H1 (cell line): ENCODE measurements at regions not wholly inside any gene's neighbourhood (a gene's known extent, or its start where the extent isn't known, plus 50 kb on each side); places are given as distances from the start of the nearest gene placed in this dataset.

Source experiments
- CTCF ChIA-PET: fragments of 300-600 bp; sonication (Branson Sonifier 250); formaldehyde crosslinking; loops from one replicate; lab custom pipeline; 2021; ENCODE audit not compliant: partially characterized antibody; lab: Charles Lee
- POLR2A ChIA-PET: fragments of 300-600 bp; sonication (Branson Sonifier 250); formaldehyde crosslinking; loops from one replicate; lab custom pipeline; 2021; ENCODE audit warnings: inconsistent platforms; ENCODE audit not compliant: partially characterized antibody; lab: Charles Lee
- DNase-seq, 2 experiments: peaks; one replicate each; pipeline versions ENCODE4 v3.0.0 to v3.0.0-alpha.2; 2010 to 2022; ENCODE audit warnings: low spot score in 2 of 2, low read depth in 1 of 2, mixed read lengths in 1 of 2
- FAIRE-seq: peaks from 2 replicates; lab custom pipeline; 2011; peaks lifted over from hg19 to GRCh38; lab: Jason Lieb, UNC
- H2AFZ ChIP-seq: 2 replicates; pipeline ENCODE4 v1.8.1; 2012; ENCODE audit warnings: low read length, inconsistent platforms
- H2AK5ac ChIP-seq: 2 replicates; pipeline ENCODE4 v1.6.1; 2013; ENCODE audit warnings: low read depth, low read length
- H2BK120ac ChIP-seq: replicated peaks from 2 replicates; pipeline ENCODE3; 2013; ENCODE audit warnings: low read depth, low read length, inconsistent platforms
- H2BK12ac ChIP-seq: 2 replicates; pipeline ENCODE4 v1.6.1; 2013; ENCODE audit warnings: low read depth, low read length
- H2BK15ac ChIP-seq: 2 replicates; pipeline ENCODE4 v1.6.1; 2013; ENCODE audit warnings: low read length
- H2BK20ac ChIP-seq: 2 replicates; pipeline ENCODE4 v1.6.1; 2013; ENCODE audit warnings: low read length
- H2BK5ac ChIP-seq: 2 replicates; pipeline ENCODE4 v1.6.1; 2013; ENCODE audit warnings: low read depth, low read length
- H3K14ac ChIP-seq: 2 replicates; pipeline ENCODE4 v1.6.1; 2013; ENCODE audit warnings: inconsistent platforms; ENCODE audit not compliant: insufficient read length
- H3K18ac ChIP-seq: 2 replicates; pipeline ENCODE4 v1.6.1; 2013; ENCODE audit warnings: low read length; ENCODE audit errors: extremely low read depth
- H3K23ac ChIP-seq: 2 replicates; pipeline ENCODE4 v1.6.1; 2013; ENCODE audit warnings: inconsistent platforms; ENCODE audit not compliant: insufficient read length
- H3K23me2 ChIP-seq: 2 replicates; pipeline ENCODE4 v1.6.1; 2013; ENCODE audit warnings: low read depth, low read length
- H3K27ac ChIP-seq: 2 replicates; pipeline ENCODE4 v1.6.1; 2011; ENCODE audit warnings: low read depth, low read length, inconsistent platforms
- H3K27me3 ChIP-seq, 4 experiments: replicated peaks in 1 of 4; 1 replicate in 1 of 4; 2 replicates in 3 of 4; pipeline versions ENCODE4 v1.6.1 to v1.8.1; 2011 to 2013; ENCODE audit warnings: low read length in 3 of 4, mild to moderate bottlenecking in 3 of 4, inconsistent platforms in 2 of 4, mixed read lengths in 2 of 4, moderate library complexity in 1 of 4; ENCODE audit not compliant: control insufficient read depth in 3 of 4, insufficient read depth in 3 of 4; ENCODE audit errors: extremely low read depth in 1 of 4
- H3K36me3 ChIP-seq, 4 experiments: 2 replicates each; pipeline versions ENCODE4 v1.6.1 to v1.8.1; 2011 to 2013; ENCODE audit warnings: mild to moderate bottlenecking in 4 of 4, low read length in 3 of 4, moderate library complexity in 2 of 4, control low read depth in 1 of 4, inconsistent platforms in 1 of 4; ENCODE audit not compliant: insufficient read depth in 4 of 4, control insufficient read depth in 2 of 4
- H3K4ac ChIP-seq: replicated peaks from 2 replicates; pipeline ENCODE3; 2013; ENCODE audit warnings: low read length, low read depth, mixed read lengths, inconsistent platforms; ENCODE audit not compliant: insufficient read length
- H3K4me1 ChIP-seq, 4 experiments: replicated peaks in 1 of 4; 1 replicate in 1 of 4; 2 replicates in 3 of 4; pipeline versions ENCODE4 v1.6.1 to v1.8.1; 2011 to 2013; ENCODE audit warnings: low read length in 3 of 4, inconsistent platforms in 2 of 4, mixed read lengths in 1 of 4; ENCODE audit not compliant: insufficient read depth in 4 of 4, control insufficient read depth in 3 of 4
- H3K4me2 ChIP-seq, 2 experiments: 2 replicates each; pipeline versions ENCODE4 v1.6.1 to v1.8.1; 2011 to 2013; ENCODE audit warnings: low read depth in 2 of 2, low read length in 2 of 2, control low read depth in 1 of 2, inconsistent platforms in 1 of 2, mild to moderate bottlenecking in 1 of 2; ENCODE audit not compliant: insufficient read depth in 1 of 2
- H3K4me3 ChIP-seq, 4 experiments: fragments of 200-600, 300-600 bp in 1 of 4; sonication (generic), shearing (Covaris generic), sonication (Bioruptor Twin) in 1 of 4; 2 replicates each; pipeline versions ENCODE4 v1.5.1 to v1.8.1; 2011 to 2016; ENCODE audit warnings: low read length in 4 of 4, low read depth in 3 of 4, control low read depth in 2 of 4, inconsistent platforms in 2 of 4, mild to moderate bottlenecking in 2 of 4, mixed read lengths in 1 of 4, moderate library complexity in 1 of 4; ENCODE audit not compliant: insufficient read depth in 2 of 4; ENCODE audit errors: extremely low read depth in 1 of 4
- H3K56ac ChIP-seq: replicated peaks from 2 replicates; pipeline ENCODE3; 2013; ENCODE audit warnings: low read depth, mild to moderate bottlenecking, mixed read lengths, low read length, inconsistent platforms; ENCODE audit not compliant: insufficient read length
- H3K79me1 ChIP-seq: 2 replicates; pipeline ENCODE4 v1.6.1; 2013; ENCODE audit warnings: low read depth, low read length, control low read depth
- H3K79me2 ChIP-seq, 2 experiments: 2 replicates each; pipeline versions ENCODE4 v1.6.1 to v1.8.1; 2012 to 2013; ENCODE audit warnings: low read length in 2 of 2, mild to moderate bottlenecking in 2 of 2, inconsistent platforms in 1 of 2; ENCODE audit not compliant: insufficient read depth in 2 of 2, control insufficient read depth in 1 of 2
- H3K9ac ChIP-seq, 4 experiments: replicated peaks in 1 of 4; 1 replicate in 1 of 4; 2 replicates in 3 of 4; pipeline versions ENCODE4 v1.6.1 to v1.8.1; 2011 to 2013; ENCODE audit warnings: low read depth in 3 of 4, low read length in 3 of 4, control low read depth in 2 of 4, mild to moderate bottlenecking in 2 of 4, moderate library complexity in 2 of 4, inconsistent platforms in 1 of 4; ENCODE audit errors: extremely low read depth in 1 of 4
- H3K9me3 ChIP-seq, 2 experiments: 2 replicates each; pipeline versions ENCODE4 v1.6.1 to v1.8.1; 2012 to 2013; ENCODE audit warnings: mild to moderate bottlenecking in 2 of 2, moderate library complexity in 2 of 2, control low read depth in 1 of 2, inconsistent platforms in 1 of 2, low read depth in 1 of 2, low read length in 1 of 2, mixed read lengths in 1 of 2; ENCODE audit not compliant: insufficient read depth in 2 of 2
- H4K20me1 ChIP-seq, 2 experiments: replicated peaks in 1 of 2; 2 replicates each; pipeline versions ENCODE3 to v1.8.1; 2011 to 2013; ENCODE audit warnings: inconsistent platforms in 2 of 2, low read length in 2 of 2, mild to moderate bottlenecking in 1 of 2; ENCODE audit not compliant: insufficient read depth in 2 of 2, control insufficient read depth in 1 of 2
- H4K5ac ChIP-seq: 2 replicates; pipeline ENCODE4 v1.6.1; 2013; ENCODE audit warnings: low read length, low read depth, mixed read lengths, inconsistent platforms; ENCODE audit not compliant: insufficient read length
- H4K8ac ChIP-seq: 2 replicates; pipeline ENCODE4 v1.8.0; 2013; ENCODE audit warnings: mild to moderate bottlenecking, moderate library complexity, low read length, inconsistent platforms; ENCODE audit not compliant: insufficient read depth; ENCODE audit errors: extremely low read depth
- H4K91ac ChIP-seq: replicated peaks from 2 replicates; pipeline ENCODE3; 2013; ENCODE audit warnings: low read length, mixed read lengths, inconsistent platforms; ENCODE audit not compliant: insufficient read length
- ATF3 ChIP-seq: IDR thresholded peaks from 2 replicates; pipeline ENCODE4 v1.6.1; 2011; ENCODE audit warnings: low read depth, mild to moderate bottlenecking, low read length; ENCODE audit not compliant: insufficient read depth
- CHD1 ChIP-seq: IDR thresholded peaks from 2 replicates; pipeline ENCODE4 v1.6.1; 2012; ENCODE audit warnings: low read depth, low read length, improper control_type of control experiment
- CHD2 ChIP-seq: IDR thresholded peaks from 2 replicates; pipeline ENCODE4 v1.6.1; 2012; ENCODE audit warnings: low read length, improper control_type of control experiment
- CREB1 ChIP-seq: IDR thresholded peaks from 2 replicates; pipeline ENCODE4 v1.6.1; 2012; ENCODE audit warnings: inconsistent platforms
- NANOG ChIP-seq: IDR thresholded peaks from 2 replicates; pipeline ENCODE4 v1.6.1; 2011; ENCODE audit warnings: low read length, low read depth, mild to moderate bottlenecking, inconsistent platforms; ENCODE audit not compliant: insufficient read depth, poor library complexity, severe bottlenecking
- POLR2A ChIP-seq, 2 experiments: IDR thresholded peaks; 1 replicate in 1 of 2; 2 replicates in 1 of 2; pipeline ENCODE4 v1.6.1; 2011; ENCODE audit warnings: low read depth in 2 of 2, low read length in 2 of 2, mild to moderate bottlenecking in 2 of 2; ENCODE audit errors: control extremely low read depth in 1 of 2
- WGBS, 2 experiments: shearing (Covaris generic) in 1 of 2; methylation state at CpG; one replicate each; pipeline versions ENCODE4 v1.1.6 to v1.1.7; 2013 to 2015; ENCODE audit warnings: low lambda C conversion rate in 2 of 2, mixed read lengths in 2 of 2, inconsistent platforms in 1 of 2, low coverage in 1 of 2, missing lambda C conversion rate in 1 of 2; ENCODE audit not compliant: insufficient replicate concordance in 2 of 2, insufficient coverage in 1 of 2, insufficient read length in 1 of 2; ENCODE audit errors: extremely low coverage in 1 of 2, missing lambda C conversion rate in 1 of 2; 5-methylcytosine and 5-hydroxymethylcytosine counted together

- FAIRE-seq = no peak
- Histone ChIP-seq H3K9me3 (no peaks in the 10 kb centered on the region), H3K4me3 (no peak overlapping the region), H4K20me1 (no peaks in the 10 kb centered on the region), H2BK15ac (no peak overlapping the region), H3K27me3 (no peaks in the 10 kb centered on the region), H2BK20ac (no peak overlapping the region), H3K9ac (no peak overlapping the region), H3K56ac (no peak overlapping the region), H2AFZ (no peak overlapping the region), H3K23ac (no peak overlapping the region), H3K36me3 (no peaks in the 10 kb centered on the region), H4K5ac (no peak overlapping the region), H3K4me2 (no peak overlapping the region), H3K79me2 (no peaks in the 10 kb centered on the region), H3K4ac (no peak overlapping the region), H3K4me1 (no peaks in the 10 kb centered on the region), H3K14ac (no peak overlapping the region), H3K23me2 (no peaks in the 10 kb centered on the region; the same call in 1 of the 2 replicates), H4K91ac (no peak overlapping the region), H3K27ac (no peak overlapping the region), H2BK12ac (no peak overlapping the region), H2AK5ac (no peak overlapping the region), H3K79me1 (no peaks in the 10 kb centered on the region)
- peak in 1 of 2 experiments; percentile 31 for DNase-seq
- CTCF ChIA-PET = interaction anchor here (0.9 kb wide), 1 partner anchor 22 kb away, joined by 3 read pairs; no protein-coding TSS in a partner anchor
- TF ChIP-seq CHD2 (no peak), POLR2A (IDR thresholded peaks at IDR 0.05; ENCODE audit: control extremely low read depth in 1 of 2, low read depth in 2 of 2, low read length in 2 of 2) (no peak), ATF3 (no peak), NANOG (no peak), CREB1 (no peak), CHD1 (no peak)
- TF ChIP-seq, all 59 proteins: peak for 0
- no peak overlapping the region for H3K18ac ChIP-seq
- 87% methylated on average over 7 of the region's 7 CpGs; no CpG with 5 or more reads in 1 of the 2 experiments for WGBS, 2 experiments
- H4K8ac ChIP-seq = no peak overlapping the region
- POLR2A ChIA-PET = no interaction called here
- no peak overlapping the region for H2BK5ac ChIP-seq
- no peak overlapping the region for H2BK120ac ChIP-seq
Measured at GRCh38 chr3:187828579-187829452, 83.5 kb upstream of the BCL6 start.
